Neural cell (in vitro differentiated cells): ENCODE measurements at regions not wholly inside any gene's neighbourhood (a gene's known extent, or its start where the extent isn't known, plus 50 kb on each side); places are given as distances from the start of the nearest gene placed in this dataset.

ENCODE experiments used
- CTCF ChIP-seq: fragments of 450-650 bp; IDR thresholded peaks from 2 replicates; pipeline ENCODE4 v1.5.1; 2014; ENCODE audit warnings: antibody characterized with exemption, mild to moderate bottlenecking, moderate library complexity; ENCODE audit not compliant: poor library complexity, severe bottlenecking
- EP300 ChIP-seq: fragments of 450-650 bp; conservative IDR thresholded peaks from 2 replicates; pipeline ENCODE4 v1.6.1; 2014; ENCODE audit warnings: antibody characterized with exemption, mild to moderate bottlenecking, moderate library complexity; ENCODE audit not compliant: poor library complexity, severe bottlenecking
- EZH2 ChIP-seq: fragments of 200-600, 300-800 bp; shearing (Covaris generic), sonication (generic); IDR thresholded peaks from 2 replicates; pipeline ENCODE4 v1.6.1; 2014; ENCODE audit warnings: antibody characterized with exemption, low read length, borderline replicate concordance, mild to moderate bottlenecking; ENCODE audit not compliant: insufficient read depth, poor library complexity, severe bottlenecking
- MXI1 ChIP-seq: fragments of 450-650 bp; conservative IDR thresholded peaks from 2 replicates; pipeline ENCODE4 v1.6.1; 2014; ENCODE audit warnings: antibody characterized with exemption, mild to moderate bottlenecking; ENCODE audit not compliant: poor library complexity, severe bottlenecking
- POLR2AphosphoS5 ChIP-seq: IDR thresholded peaks from 2 replicates; pipeline ENCODE4 v1.6.1; 2012
- SMC3 ChIP-seq: fragments of 450-650 bp; conservative IDR thresholded peaks from 2 replicates; pipeline ENCODE4 v1.6.1; 2014; ENCODE audit warnings: antibody characterized with exemption, mild to moderate bottlenecking, moderate library complexity; ENCODE audit not compliant: poor library complexity

DNA sequence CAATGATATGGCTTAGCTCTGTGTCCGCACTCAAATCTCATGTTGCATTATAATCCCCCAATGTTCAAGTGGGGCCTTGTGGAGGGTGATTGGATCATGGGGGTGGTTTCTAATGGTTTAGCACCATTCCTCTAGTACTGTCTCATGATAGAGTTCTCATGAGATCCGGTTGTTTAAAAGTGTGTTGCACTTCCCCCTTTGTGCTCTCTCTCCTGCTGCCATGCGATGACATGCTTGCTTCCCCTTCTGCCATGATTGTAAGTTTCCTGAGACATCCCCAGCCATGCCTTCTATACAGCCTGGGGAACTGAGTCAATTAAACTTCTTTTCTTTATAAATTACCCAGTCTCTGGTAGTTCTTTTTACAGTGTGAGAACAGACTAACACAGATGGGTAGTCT lies 427.1 kb downstream of the CHSY3 start:
- no peak for TF ChIP-seq POLR2AphosphoS5
- TF ChIP-seq EP300: no peak
- no peak for TF ChIP-seq CTCF
- no peak for TF ChIP-seq EZH2
- TF ChIP-seq MXI1: no peak
- no peak for TF ChIP-seq SMC3
